GM19328 (cell line): ENCODE measurements at regions not wholly inside any gene's neighbourhood (a gene's known extent, or its start where the extent isn't known, plus 50 kb on each side); places are given as distances from the start of the nearest gene placed in this dataset.

Source experiments
- ATAC-seq: cut with Tn5 transposase; IDR thresholded peaks from one replicate; pipeline ENCODE4 v1.9.1; 2021; ENCODE audit warnings: mild to moderate bottlenecking, moderate library complexity; ENCODE audit not compliant: unreplicated experiment

GRCh38 chr3:82311901-82312300 is 550.5 kb upstream of the GBE1 start:
- ATAC-seq, result no peak

GRCh38 chr3:82308755-82309154 is 547.3 kb upstream of the GBE1 start:
- ATAC-seq, result no peak

GRCh38 chr3:82306189-82306588 is 544.7 kb upstream of the GBE1 start:
- no peak for ATAC-seq

DNA sequence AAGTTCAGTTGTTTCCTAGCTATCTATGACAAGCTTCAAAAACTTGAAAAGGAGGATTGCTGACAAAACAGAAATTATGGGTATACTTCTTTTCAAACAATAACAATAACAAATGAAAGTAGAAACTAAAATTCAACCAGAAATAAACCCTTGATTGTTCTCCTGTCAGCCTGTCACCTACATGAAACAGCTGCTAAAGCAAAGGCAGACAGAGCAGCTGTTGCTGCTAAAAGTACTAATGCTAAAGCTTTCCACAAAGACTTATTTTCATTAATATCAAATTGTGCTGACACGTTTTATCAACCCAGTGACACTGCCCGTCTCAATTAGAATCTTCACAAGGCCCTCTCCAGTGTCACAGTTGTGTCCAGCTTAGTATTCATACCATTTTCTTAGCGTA is 533.2 kb upstream of the GBE1 start:
- no peak for ATAC-seq

- ATAC-seq, result peak; percentile 58
Measured at GRCh38 chr3:82293867-82294266, 532.4 kb upstream of the GBE1 start.

DNA sequence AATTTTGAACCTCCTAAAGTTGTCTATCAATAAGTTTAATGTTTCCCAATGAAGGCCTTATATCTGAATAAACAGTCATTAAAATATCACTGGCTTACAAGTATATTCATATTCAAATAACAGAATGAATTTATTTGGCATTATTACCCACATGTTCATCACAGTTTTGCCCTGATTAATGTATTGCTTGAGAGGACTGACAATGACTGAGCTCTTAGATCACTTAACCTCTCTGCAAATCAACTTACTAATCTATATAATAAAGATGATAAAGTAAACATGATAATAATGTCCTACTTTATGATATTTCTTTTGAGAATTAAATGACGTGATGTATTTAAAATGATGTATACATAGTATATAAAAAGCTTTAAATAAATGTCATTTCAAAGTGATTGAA is 532.0 kb upstream of the GBE1 start:
- ATAC-seq, result no peak

- no peak for ATAC-seq
Measured at GRCh38 chr3:82287562-82287961, 526.1 kb upstream of the GBE1 start.

DNA sequence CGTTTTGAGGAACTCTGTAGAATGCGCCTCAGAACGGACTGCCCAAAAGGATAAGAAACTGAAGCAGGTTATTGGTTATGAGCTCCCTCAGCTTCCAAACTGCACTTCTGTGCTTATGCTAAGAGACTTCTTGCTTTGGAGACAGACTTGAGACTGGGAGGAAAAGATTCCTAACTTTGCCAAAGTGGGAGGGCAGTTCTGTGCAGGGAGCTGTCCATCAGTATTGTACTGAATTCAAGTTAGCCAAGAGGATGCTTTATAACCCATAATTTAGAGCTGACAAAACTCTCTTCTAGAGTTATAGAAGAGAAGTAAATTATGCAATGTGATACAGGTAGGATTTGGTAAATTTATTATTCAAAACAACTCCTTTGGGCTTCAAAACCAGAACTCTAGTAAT is 519.8 kb upstream of the GBE1 start:
- ATAC-seq, result no peak

- no peak for ATAC-seq
Measured at GRCh38 chr3:82276992-82277391, 515.5 kb upstream of the GBE1 start.

DNA sequence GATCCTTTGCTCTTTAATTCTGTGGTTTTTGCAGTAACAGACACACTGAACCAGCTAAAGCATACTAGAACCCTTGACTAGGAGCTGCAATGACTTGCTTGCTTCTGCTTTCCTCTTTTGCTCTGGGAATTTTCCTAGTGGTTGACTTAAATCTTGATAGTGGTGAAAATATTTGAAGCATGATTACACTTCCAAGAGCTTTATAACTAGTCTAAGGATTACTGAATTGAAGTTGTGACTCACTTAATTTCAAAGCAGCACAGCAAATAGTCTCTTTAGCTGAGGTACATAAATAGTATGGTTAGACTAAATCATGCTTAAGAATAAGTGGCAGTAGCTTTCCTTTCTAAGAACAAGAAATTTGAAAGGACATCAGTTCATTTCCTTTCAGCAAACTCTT is 513.5 kb upstream of the GBE1 start:
- ATAC-seq, result no peak

DNA sequence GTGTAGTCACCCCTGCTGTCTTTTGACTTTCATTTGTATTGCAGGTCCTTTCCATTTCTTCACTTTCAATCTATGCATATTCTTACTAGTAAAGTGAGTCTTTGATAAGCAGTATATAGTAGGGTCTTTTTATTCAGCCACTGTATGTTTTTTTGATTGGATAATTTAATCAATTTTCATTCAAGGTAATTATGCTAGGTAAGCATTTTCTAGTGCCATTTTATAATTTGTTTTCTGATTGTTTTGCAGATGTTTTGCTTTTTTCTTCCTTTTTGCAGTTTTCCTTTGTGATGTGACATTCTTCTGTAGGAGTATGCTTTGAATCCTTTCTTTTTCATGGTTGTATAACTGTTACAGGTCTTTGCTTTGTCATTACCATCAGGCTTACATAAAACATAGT is 504.3 kb upstream of the GBE1 start:
- ATAC-seq, result no peak

DNA sequence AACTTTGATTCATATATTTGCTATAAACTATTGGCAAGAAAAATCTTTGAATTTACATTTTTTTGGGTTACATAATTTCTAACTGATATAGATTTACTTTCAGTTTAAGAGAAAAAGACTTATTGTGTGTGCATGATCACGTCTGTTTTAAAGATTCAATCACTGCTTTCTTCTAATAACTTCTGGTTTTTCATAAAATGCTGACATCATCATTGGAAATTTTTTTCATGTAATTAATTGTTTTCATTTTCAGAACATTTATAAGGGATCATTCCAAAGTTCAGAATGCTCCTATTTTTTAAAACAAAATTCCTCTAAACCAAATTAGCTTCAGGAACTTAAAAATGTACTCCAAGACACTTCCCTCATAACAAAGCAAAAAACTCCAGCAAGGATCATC is 500.7 kb upstream of the GBE1 start:
- no peak for ATAC-seq

- no peak for ATAC-seq
Measured at GRCh38 chr3:82261637-82262036, 500.2 kb upstream of the GBE1 start.

GRCh38 chr3:82261013-82261412 is 499.6 kb upstream of the GBE1 start:
- ATAC-seq, result no peak

- no peak for ATAC-seq
Measured at GRCh38 chr3:82259994-82260393, 498.5 kb upstream of the GBE1 start.

DNA sequence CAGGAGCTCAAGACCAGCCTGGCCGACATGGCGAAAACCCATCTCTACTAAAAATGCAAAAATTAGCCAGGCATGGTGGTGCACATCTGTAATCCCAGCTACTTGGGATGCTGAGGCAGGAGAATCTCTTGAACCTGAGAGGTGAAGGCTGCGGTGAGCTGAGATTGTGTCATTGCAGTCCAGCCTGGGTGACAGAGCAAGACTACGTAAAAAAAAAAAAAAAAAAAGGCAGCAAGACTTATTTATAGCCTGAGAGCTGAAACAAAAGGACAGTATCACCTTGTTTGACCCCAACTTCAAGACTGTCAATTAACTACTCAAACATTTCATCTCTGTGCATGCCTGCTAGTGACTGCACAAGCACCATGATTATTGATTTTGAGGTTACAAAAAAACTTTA is 478.9 kb upstream of the GBE1 start:
- ATAC-seq, result no peak

DNA sequence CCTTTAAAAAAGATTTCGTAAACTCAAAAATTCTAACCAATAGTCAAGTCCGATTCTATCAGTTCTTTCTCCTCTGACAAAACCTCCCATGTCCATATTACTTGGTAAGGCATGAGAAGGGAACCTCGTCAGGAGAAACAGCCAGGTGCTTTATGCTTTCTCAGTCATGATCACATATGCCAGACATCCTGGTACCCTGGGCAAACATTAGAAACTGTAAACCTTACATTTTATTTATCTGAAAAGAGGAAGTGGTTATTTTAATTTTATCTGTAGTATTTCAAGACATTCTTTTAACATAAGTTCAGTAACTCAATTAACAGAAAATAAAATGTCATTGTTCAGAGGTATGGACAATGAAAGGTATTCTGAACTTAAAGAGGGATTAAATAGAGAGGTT is 474.8 kb upstream of the GBE1 start:
- ATAC-seq, result no peak

GRCh38 chr3:82229397-82229796 is 468.0 kb upstream of the GBE1 start:
- ATAC-seq, result peak; percentile 95

- no peak for ATAC-seq
Measured at GRCh38 chr3:82224661-82225060, 463.2 kb upstream of the GBE1 start.

DNA sequence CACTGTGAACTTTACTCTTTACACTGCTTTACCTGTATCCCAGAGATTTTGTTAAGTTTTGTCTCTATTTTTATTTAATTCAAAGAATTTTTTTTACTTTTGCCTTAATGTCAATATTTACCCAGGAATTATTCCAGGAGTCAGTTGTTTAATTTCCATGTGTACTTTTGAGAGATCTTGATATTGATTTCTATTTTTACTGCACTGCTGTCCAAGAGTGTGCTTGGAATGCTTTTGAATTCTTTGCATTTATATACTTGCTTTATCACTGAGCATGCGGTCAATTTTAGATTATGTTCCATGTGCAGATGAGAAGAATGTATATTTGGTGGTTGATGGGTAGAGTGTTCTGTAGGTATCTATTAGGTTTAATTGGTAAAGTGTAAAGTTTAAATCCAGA is 461.0 kb upstream of the GBE1 start:
- ATAC-seq, result no peak

- ATAC-seq, result no peak
Measured at GRCh38 chr3:82217571-82217970, 456.1 kb upstream of the GBE1 start.

- ATAC-seq, result no peak
Measured at GRCh38 chr3:82208002-82208710, 446.7 kb upstream of the GBE1 start.

DNA sequence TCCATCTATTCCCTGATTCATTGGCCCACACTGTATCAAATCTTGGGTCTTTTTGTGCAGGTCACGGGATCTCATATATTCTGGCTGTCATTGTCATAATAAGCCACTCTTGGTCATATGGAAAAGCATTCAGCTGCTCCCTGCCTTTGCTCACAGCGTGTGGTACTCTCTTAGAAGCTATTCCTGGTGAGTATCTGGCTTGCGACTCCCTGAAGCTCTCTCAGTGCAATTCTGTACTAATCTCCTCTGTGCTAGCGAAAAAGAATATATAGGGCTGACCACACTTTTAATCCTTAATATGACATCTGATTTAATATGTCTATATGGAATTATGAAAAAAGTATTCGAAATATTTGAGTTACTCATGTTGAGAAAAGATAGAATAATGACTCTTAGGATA is 440.8 kb upstream of the GBE1 start:
- ATAC-seq, result no peak
